ENCODE measurements at regions not wholly inside any gene's neighbourhood (a gene's known extent, or its start where the extent isn't known, plus 50 kb on each side); places are given as distances from the start of the nearest gene placed in this dataset.

DNA sequence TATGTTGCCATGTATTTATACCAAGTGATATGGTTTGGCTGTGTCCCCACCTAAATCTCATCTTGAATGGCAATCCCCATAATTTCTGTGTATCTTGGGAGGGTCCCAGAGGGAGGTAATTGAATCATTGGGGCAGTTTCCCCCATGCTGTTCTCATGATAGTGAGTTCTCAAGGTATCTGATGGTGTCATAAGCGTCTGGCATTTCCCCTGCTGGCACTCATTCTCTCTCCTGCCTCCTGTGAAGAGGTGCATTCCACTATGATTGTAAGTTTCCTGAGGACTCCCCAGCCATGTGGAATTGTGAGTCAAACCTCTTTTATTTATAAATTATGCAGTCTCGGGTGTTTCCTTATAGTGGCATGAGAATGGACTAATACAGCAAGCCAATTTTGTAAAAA is 140.8 kb upstream of the ADAMTSL1 start:
- H3K36me3 Mint-ChIP-seq (ENCODE audit: low read depth, unreplicated experiment) = no peaks in the 10 kb centered on the region
- no peaks in the 10 kb centered on the region for H3K27me3 Mint-ChIP-seq (ENCODE audit: low read depth, unreplicated experiment)
- peaks cover 11% of the 10 kb centered on the region for H3K4me1 Mint-ChIP-seq (ENCODE audit: low read depth, unreplicated experiment)
- no peaks in the 10 kb centered on the region for H3K9me3 Mint-ChIP-seq (ENCODE audit: unreplicated experiment)
- Histone ChIP-seq H3K36me3 (ENCODE audit: insufficient read depth, low read length) (no peaks in the 10 kb centered on the region), H3K27me3 (ENCODE audit: insufficient read depth, low read length) (no peaks in the 10 kb centered on the region), H3K9ac (ENCODE audit: low read length) (no peak overlapping the region), H3K9me3 (ENCODE audit: insufficient read depth, low read depth, low read length) (no peaks in the 10 kb centered on the region), H3K4me3 (ENCODE audit: insufficient read depth, low read depth, low read length) (no peak overlapping the region), H3K4me1 (ENCODE audit: insufficient read depth, low read length) (peaks cover 11% of the 10 kb centered on the region), H3K27ac (ENCODE audit: low read depth, low read length) (no peak overlapping the region), H4K20me1 (ENCODE audit: insufficient read depth, low read length) (no peaks in the 10 kb centered on the region), H3K4me2 (ENCODE audit: low read length) (no peak overlapping the region), H2AFZ (ENCODE audit: low read depth, low read length) (no peak overlapping the region), H3K79me2 (ENCODE audit: insufficient read depth, low read length) (no peaks in the 10 kb centered on the region)
- H3K4me3 Mint-ChIP-seq (ENCODE audit: unreplicated experiment) = no peak overlapping the region
- FAIRE-seq (no peak), DNase-seq (ENCODE audit: low read depth) (peak; percentile 42)
- H3K27ac Mint-ChIP-seq (ENCODE audit: unreplicated experiment) = no peak overlapping the region
- no peak for TF ChIP-seq EZH2 (IDR thresholded peaks at IDR 0.05; ENCODE audit: insufficient read depth, low read length)
- TF ChIP-seq, protein P1, sequence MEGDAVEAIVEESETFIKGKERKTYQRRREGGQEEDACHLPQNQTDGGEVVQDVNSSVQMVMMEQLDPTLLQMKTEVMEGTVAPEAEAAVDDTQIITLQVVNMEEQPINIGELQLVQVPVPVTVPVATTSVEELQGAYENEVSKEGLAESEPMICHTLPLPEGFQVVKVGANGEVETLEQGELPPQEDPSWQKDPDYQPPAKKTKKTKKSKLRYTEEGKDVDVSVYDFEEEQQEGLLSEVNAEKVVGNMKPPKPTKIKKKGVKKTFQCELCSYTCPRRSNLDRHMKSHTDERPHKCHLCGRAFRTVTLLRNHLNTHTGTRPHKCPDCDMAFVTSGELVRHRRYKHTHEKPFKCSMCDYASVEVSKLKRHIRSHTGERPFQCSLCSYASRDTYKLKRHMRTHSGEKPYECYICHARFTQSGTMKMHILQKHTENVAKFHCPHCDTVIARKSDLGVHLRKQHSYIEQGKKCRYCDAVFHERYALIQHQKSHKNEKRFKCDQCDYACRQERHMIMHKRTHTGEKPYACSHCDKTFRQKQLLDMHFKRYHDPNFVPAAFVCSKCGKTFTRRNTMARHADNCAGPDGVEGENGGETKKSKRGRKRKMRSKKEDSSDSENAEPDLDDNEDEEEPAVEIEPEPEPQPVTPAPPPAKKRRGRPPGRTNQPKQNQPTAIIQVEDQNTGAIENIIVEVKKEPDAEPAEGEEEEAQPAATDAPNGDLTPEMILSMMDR (IDR thresholded peaks at IDR 0.05; ENCODE audit: insufficient read depth, low read depth, low read length) = no peak

DNA sequence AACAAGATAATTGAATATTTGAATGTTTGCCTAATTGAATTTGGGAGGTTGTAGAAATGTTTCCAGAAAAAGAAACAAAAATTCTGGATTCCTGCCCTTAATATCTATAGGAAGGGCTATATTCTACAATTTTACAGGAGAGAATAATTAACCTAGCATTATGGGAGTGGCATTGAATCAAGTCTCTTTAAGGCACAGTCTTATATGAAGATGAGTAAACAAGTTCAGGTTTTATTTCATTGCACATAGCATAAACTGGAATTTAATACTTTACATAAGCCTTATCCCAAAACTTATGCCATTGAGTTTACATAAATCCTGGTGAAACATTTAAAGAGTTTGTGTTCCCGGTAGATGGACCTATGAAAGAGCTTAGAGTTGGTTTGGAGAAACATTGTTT is 138.1 kb upstream of the ADAMTSL1 start:
- Mint-ChIP-seq H3K4me3 (ENCODE audit: unreplicated experiment) (no peak overlapping the region), H3K9me3 (ENCODE audit: unreplicated experiment) (peaks cover 3% of the 10 kb centered on the region), H3K4me1 (ENCODE audit: low read depth, unreplicated experiment) (peaks cover 12% of the 10 kb centered on the region), H3K27ac (ENCODE audit: unreplicated experiment) (no peak overlapping the region), H3K27me3 (ENCODE audit: low read depth, unreplicated experiment) (no peaks in the 10 kb centered on the region), H3K36me3 (ENCODE audit: low read depth, unreplicated experiment) (no peaks in the 10 kb centered on the region)
- peaks cover 13% of the 10 kb centered on the region for H3K4me1 ChIP-seq (ENCODE audit: insufficient read depth, low read length)
- no peaks in the 10 kb centered on the region for H4K20me1 ChIP-seq (ENCODE audit: insufficient read depth, low read length)
- H3K79me2 ChIP-seq (ENCODE audit: insufficient read depth, low read length) = no peaks in the 10 kb centered on the region
- no peaks in the 10 kb centered on the region for H3K27me3 ChIP-seq (ENCODE audit: insufficient read depth, low read length)
- FAIRE-seq (no peak), DNase-seq (ENCODE audit: low read depth) (no peak)
- no peak overlapping the region for H3K9ac ChIP-seq (ENCODE audit: low read length)
- no peak overlapping the region for H2AFZ ChIP-seq (ENCODE audit: low read depth, low read length)
- TF ChIP-seq EZH2 (IDR thresholded peaks at IDR 0.05; ENCODE audit: insufficient read depth, low read length) = no peak
- TF ChIP-seq, protein P1 (IDR thresholded peaks at IDR 0.05; ENCODE audit: insufficient read depth, low read depth, low read length) = no peak
- no peak overlapping the region for H3K4me2 ChIP-seq (ENCODE audit: low read length)
- no peak overlapping the region for H3K27ac ChIP-seq (ENCODE audit: low read depth, low read length)
- no peak overlapping the region for H3K4me3 ChIP-seq (ENCODE audit: insufficient read depth, low read depth, low read length)
- no peaks in the 10 kb centered on the region for H3K36me3 ChIP-seq (ENCODE audit: insufficient read depth, low read length)
- H3K9me3 ChIP-seq (ENCODE audit: insufficient read depth, low read depth, low read length) = no peaks in the 10 kb centered on the region

DNA sequence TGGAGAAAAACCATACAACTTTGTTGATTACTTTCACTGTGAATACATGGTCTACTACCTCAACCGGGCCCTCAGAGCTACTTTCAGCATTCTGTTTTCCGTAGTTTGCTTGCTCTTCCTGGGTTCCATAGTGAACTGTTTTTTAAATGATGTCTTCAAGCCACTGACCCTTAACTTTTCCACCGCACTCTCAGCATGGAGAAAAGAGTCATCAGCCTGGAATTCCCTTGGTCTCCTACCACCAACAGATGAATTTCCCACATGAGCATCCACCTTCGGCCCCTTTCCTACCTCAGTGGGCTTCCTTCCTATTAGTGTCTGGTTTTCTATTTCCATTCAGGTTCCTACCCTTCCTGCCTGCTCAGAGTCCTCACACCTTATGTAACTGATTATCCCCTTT is 135.9 kb upstream of the ADAMTSL1 start:
- Histone ChIP-seq H3K36me3 (ENCODE audit: insufficient read depth, low read length) (no peaks in the 10 kb centered on the region), H3K79me2 (ENCODE audit: insufficient read depth, low read length) (no peaks in the 10 kb centered on the region), H3K9me3 (ENCODE audit: insufficient read depth, low read depth, low read length) (no peaks in the 10 kb centered on the region), H3K4me3 (ENCODE audit: insufficient read depth, low read depth, low read length) (no peak overlapping the region), H3K27ac (ENCODE audit: low read depth, low read length) (peak overlapping the region; percentile 63), H3K4me2 (ENCODE audit: low read length) (peak overlapping the region; percentile 58), H3K27me3 (ENCODE audit: insufficient read depth, low read length) (no peaks in the 10 kb centered on the region), H3K9ac (ENCODE audit: low read length) (peak overlapping the region; percentile 28), H2AFZ (ENCODE audit: low read depth, low read length) (no peak overlapping the region), H4K20me1 (ENCODE audit: insufficient read depth, low read length) (no peaks in the 10 kb centered on the region), H3K4me1 (ENCODE audit: insufficient read depth, low read length) (peaks cover 10% of the 10 kb centered on the region)
- peak; percentile 83 for DNase-seq (ENCODE audit: low read depth)
- Mint-ChIP-seq H3K36me3 (ENCODE audit: low read depth, unreplicated experiment) (no peaks in the 10 kb centered on the region), H3K4me3 (ENCODE audit: unreplicated experiment) (no peak overlapping the region), H3K9me3 (ENCODE audit: unreplicated experiment) (peaks cover 4% of the 10 kb centered on the region), H3K4me1 (ENCODE audit: low read depth, unreplicated experiment) (peaks cover 10% of the 10 kb centered on the region), H3K27ac (ENCODE audit: unreplicated experiment) (no peak overlapping the region), H3K27me3 (ENCODE audit: low read depth, unreplicated experiment) (no peaks in the 10 kb centered on the region)
- TF ChIP-seq, protein P1 (IDR thresholded peaks at IDR 0.05; ENCODE audit: insufficient read depth, low read depth, low read length) = no peak
- no peak for TF ChIP-seq EZH2 (IDR thresholded peaks at IDR 0.05; ENCODE audit: insufficient read depth, low read length)
- peak; percentile 49 for FAIRE-seq

Data from astrocyte (in vitro differentiated cells and primary cell).